HCT116 (cell line): ENCODE measurements at regions not wholly inside any gene's neighbourhood (a gene's known extent, or its start where the extent isn't known, plus 50 kb on each side); places are given as distances from the start of the nearest gene placed in this dataset.

Source experiments
- EGR1 ChIP-seq: IDR thresholded peaks from 2 replicates; pipeline ENCODE4 v1.6.1; 2012; ENCODE audit warnings: low read depth
- ELF1 ChIP-seq: IDR thresholded peaks from 2 replicates; pipeline ENCODE4 v1.6.1; 2012; ENCODE audit warnings: low read depth, borderline replicate concordance
- EZH2 ChIP-seq: fragments of 200-600 bp; sonication (generic); IDR thresholded peaks from 2 replicates; pipeline ENCODE4 v1.6.1; 2017; ENCODE audit warnings: antibody characterized with exemption, mixed run types
- EZH2phosphoT487 ChIP-seq: fragments of 200-600 bp; IDR thresholded peaks from 2 replicates; pipeline ENCODE4 v1.6.1; 2018; ENCODE audit warnings: antibody characterized with exemption, borderline replicate concordance
- FOSL1 ChIP-seq: IDR thresholded peaks from 2 replicates; pipeline ENCODE4 v1.6.1; 2012; ENCODE audit warnings: low read depth
- JUND ChIP-seq: IDR thresholded peaks from 2 replicates; pipeline ENCODE4 v1.6.1; 2012
- POLR2A ChIP-seq: IDR thresholded peaks from 2 replicates; pipeline ENCODE4 v1.7.0; 2011; ENCODE audit warnings: borderline replicate concordance; ENCODE audit not compliant: insufficient read depth, insufficient read length; ENCODE audit errors: extremely low read depth
- POLR2AphosphoS5 ChIP-seq: IDR thresholded peaks from 2 replicates; pipeline ENCODE4 v1.6.1; 2011; ENCODE audit warnings: mild to moderate bottlenecking, low read depth, low read length, moderate library complexity
- RAD21 ChIP-seq: IDR thresholded peaks from 2 replicates; pipeline ENCODE4 v1.6.1; 2012; ENCODE audit warnings: low read depth, mild to moderate bottlenecking
- TCF7L2 ChIP-seq: IDR thresholded peaks from 2 replicates; pipeline ENCODE4 v1.7.0; 2011; ENCODE audit warnings: borderline replicate concordance, inconsistent platforms; ENCODE audit not compliant: insufficient read depth, insufficient read length; ENCODE audit errors: extremely low read depth
- TF ChIP-seq, protein P1 (sequence below), 3 experiments: fragments of 200-600 bp in 1 of 3; sonication (generic) in 1 of 3; IDR thresholded peaks in 2 of 3; conservative IDR thresholded peaks in 1 of 3; 2 replicates each; pipeline ENCODE4 v1.5.1; 2012 to 2017; ENCODE audit warnings: low read depth in 2 of 3, low read length in 2 of 3, antibody characterized with exemption in 1 of 3, borderline replicate concordance in 1 of 3, control low read depth in 1 of 3, mild to moderate bottlenecking in 1 of 3, mixed read lengths in 1 of 3, mixed run types in 1 of 3, moderate library complexity in 1 of 3; ENCODE audit not compliant: insufficient read depth in 1 of 3
- TF ChIP-seq, protein P2 (sequence below): IDR thresholded peaks from 2 replicates; pipeline ENCODE4 v1.6.1; 2012
- TF ChIP-seq, protein P3 (sequence below): IDR thresholded peaks from 2 replicates; pipeline ENCODE4 v1.6.1; 2012
- TF ChIP-seq, protein P4 (sequence below): IDR thresholded peaks from 2 replicates; pipeline ENCODE4 v1.6.1; 2011; ENCODE audit warnings: mild to moderate bottlenecking, low read length, moderate library complexity; ENCODE audit not compliant: insufficient replicate concordance; ENCODE audit errors: extremely low read depth

DNA sequence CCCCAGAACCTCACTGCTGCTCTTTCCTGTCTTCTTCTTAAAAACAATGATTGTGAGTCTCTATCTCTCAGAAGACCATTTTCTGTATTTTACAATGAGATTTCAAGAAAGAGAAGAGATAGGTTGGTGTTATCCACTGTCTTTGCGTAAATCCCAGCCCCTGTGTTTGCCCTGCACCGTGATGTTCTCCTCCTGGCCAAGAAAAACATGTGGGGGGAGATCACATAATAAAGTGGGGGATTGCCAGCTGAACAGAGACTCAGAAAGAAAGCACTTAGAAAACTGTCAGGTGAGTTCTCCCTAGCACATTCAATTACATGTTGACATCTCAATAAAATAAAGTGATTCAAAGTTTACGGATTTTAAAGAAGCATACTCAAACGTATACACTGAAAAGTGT is 105.0 kb upstream of the PITRM1 start:
- TF ChIP-seq JUND = no peak
- TF ChIP-seq, protein P1, sequence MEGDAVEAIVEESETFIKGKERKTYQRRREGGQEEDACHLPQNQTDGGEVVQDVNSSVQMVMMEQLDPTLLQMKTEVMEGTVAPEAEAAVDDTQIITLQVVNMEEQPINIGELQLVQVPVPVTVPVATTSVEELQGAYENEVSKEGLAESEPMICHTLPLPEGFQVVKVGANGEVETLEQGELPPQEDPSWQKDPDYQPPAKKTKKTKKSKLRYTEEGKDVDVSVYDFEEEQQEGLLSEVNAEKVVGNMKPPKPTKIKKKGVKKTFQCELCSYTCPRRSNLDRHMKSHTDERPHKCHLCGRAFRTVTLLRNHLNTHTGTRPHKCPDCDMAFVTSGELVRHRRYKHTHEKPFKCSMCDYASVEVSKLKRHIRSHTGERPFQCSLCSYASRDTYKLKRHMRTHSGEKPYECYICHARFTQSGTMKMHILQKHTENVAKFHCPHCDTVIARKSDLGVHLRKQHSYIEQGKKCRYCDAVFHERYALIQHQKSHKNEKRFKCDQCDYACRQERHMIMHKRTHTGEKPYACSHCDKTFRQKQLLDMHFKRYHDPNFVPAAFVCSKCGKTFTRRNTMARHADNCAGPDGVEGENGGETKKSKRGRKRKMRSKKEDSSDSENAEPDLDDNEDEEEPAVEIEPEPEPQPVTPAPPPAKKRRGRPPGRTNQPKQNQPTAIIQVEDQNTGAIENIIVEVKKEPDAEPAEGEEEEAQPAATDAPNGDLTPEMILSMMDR (IDR thresholded peaks at IDR 0.05 in 2 of 3, conservative IDR thresholded peaks at IDR 0.05 in 1 of 3; ENCODE audit: borderline replicate concordance in 1 of 3, insufficient read depth in 1 of 3, low read depth in 2 of 3, low read length in 2 of 3) = no peak
- no peak for TF ChIP-seq FOSL1
- no peak for TF ChIP-seq EZH2phosphoT487
- TF ChIP-seq, protein P2, sequence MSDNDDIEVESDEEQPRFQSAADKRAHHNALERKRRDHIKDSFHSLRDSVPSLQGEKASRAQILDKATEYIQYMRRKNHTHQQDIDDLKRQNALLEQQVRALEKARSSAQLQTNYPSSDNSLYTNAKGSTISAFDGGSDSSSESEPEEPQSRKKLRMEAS = no peak
- TF ChIP-seq TCF7L2 = no peak
- TF ChIP-seq, protein P3, sequence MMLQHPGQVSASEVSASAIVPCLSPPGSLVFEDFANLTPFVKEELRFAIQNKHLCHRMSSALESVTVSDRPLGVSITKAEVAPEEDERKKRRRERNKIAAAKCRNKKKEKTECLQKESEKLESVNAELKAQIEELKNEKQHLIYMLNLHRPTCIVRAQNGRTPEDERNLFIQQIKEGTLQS = no peak
- TF ChIP-seq POLR2AphosphoS5 = no peak
- TF ChIP-seq POLR2A = no peak
- no peak for TF ChIP-seq EZH2
- TF ChIP-seq EGR1 = no peak
- TF ChIP-seq, protein P4, sequence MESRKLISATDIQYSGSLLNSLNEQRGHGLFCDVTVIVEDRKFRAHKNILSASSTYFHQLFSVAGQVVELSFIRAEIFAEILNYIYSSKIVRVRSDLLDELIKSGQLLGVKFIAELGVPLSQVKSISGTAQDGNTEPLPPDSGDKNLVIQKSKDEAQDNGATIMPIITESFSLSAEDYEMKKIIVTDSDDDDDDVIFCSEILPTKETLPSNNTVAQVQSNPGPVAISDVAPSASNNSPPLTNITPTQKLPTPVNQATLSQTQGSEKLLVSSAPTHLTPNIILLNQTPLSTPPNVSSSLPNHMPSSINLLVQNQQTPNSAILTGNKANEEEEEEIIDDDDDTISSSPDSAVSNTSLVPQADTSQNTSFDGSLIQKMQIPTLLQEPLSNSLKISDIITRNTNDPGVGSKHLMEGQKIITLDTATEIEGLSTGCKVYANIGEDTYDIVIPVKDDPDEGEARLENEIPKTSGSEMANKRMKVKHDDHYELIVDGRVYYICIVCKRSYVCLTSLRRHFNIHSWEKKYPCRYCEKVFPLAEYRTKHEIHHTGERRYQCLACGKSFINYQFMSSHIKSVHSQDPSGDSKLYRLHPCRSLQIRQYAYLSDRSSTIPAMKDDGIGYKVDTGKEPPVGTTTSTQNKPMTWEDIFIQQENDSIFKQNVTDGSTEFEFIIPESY = no peak
- no peak for TF ChIP-seq RAD21
- TF ChIP-seq ELF1 = no peak
